Neural progenitor cell (in vitro differentiated cells): ENCODE measurements at regions not wholly inside any gene's neighbourhood (a gene's known extent, or its start where the extent isn't known, plus 50 kb on each side); places are given as distances from the start of the nearest gene placed in this dataset.

Experiments
- DNase-seq: peaks from one replicate; pipeline ENCODE4 v3.0.0-alpha.2; 2016; ENCODE audit warnings: low spot score
- H2AFZ ChIP-seq: fragments of 200-600 bp; sonication (generic); replicated peaks from 2 replicates; pipeline ENCODE4 v1.6.1; 2016; ENCODE audit warnings: antibody characterized with exemption
- H3F3A ChIP-seq: fragments of 200-600 bp; sonication (generic); 2 replicates; pipeline ENCODE4 v1.6.1; 2016; ENCODE audit warnings: antibody characterized with exemption, low read depth
- H3K27ac ChIP-seq: fragments of 200-600 bp; sonication (generic); 2 replicates; pipeline ENCODE4 v1.5.1; 2016; ENCODE audit warnings: mild to moderate bottlenecking
- H3K27me3 ChIP-seq: fragments of 200-600 bp; sonication (generic); 2 replicates; pipeline ENCODE4 v1.6.1; 2016; ENCODE audit warnings: mild to moderate bottlenecking, moderate library complexity
- H3K36me3 ChIP-seq: fragments of 200-600 bp; sonication (generic); 2 replicates; pipeline ENCODE4 v1.5.1; 2016
- H3K4me1 ChIP-seq: fragments of 200-600 bp; sonication (generic); 2 replicates; pipeline ENCODE4 v1.6.1; 2016; ENCODE audit warnings: mixed run types
- H3K4me2 ChIP-seq: fragments of 200-600 bp; sonication (generic); 2 replicates; pipeline ENCODE4 v1.6.1; 2016
- H3K4me3 ChIP-seq: fragments of 200-600 bp; sonication (generic); 2 replicates; pipeline ENCODE4 v1.5.1; 2016
- H3K79me2 ChIP-seq: fragments of 200-600 bp; sonication (generic); 2 replicates; pipeline ENCODE4 v1.6.1; 2016; ENCODE audit warnings: low read depth
- H3K9ac ChIP-seq: fragments of 200-600 bp; sonication (generic); 2 replicates; pipeline ENCODE4 v1.6.1; 2016
- H3K9me3 ChIP-seq: fragments of 200-600 bp; sonication (generic); 2 replicates; pipeline ENCODE4 v1.5.1; 2016; ENCODE audit warnings: low read depth
- H4K20me1 ChIP-seq: fragments of 200-600 bp; sonication (generic); 2 replicates; pipeline ENCODE4 v1.6.1; 2016; ENCODE audit warnings: low read depth
- H3K27ac Mint-ChIP-seq: 3 replicates; pipeline ENCODE4 v1.8.0; 2021; ENCODE audit warnings: mixed read lengths
- H3K27me3 Mint-ChIP-seq: 2 replicates; pipeline ENCODE4 v1.8.0; 2022; ENCODE audit warnings: low read depth, mild to moderate bottlenecking, inconsistent platforms, moderate library complexity, mixed read lengths; ENCODE audit not compliant: insufficient read depth
- H3K36me3 Mint-ChIP-seq: 3 replicates; pipeline ENCODE4 v1.8.0; 2021; ENCODE audit warnings: mixed read lengths
- H3K4me1 Mint-ChIP-seq: 3 replicates; pipeline ENCODE4 v1.8.0; 2021; ENCODE audit warnings: mixed read lengths
- H3K4me3 Mint-ChIP-seq: 3 replicates; pipeline ENCODE4 v1.8.0; 2021; ENCODE audit warnings: mild to moderate bottlenecking, moderate library complexity, mixed read lengths
- H3K9me3 Mint-ChIP-seq: 3 replicates; pipeline ENCODE4 v1.8.0; 2020; ENCODE audit warnings: mixed read lengths
- EZH2 ChIP-seq: fragments of 200-600 bp; sonication (generic); IDR thresholded peaks from 2 replicates; pipeline ENCODE4 v1.6.1; 2017; ENCODE audit warnings: antibody characterized with exemption, mild to moderate bottlenecking, moderate library complexity
- EZH2phosphoT487 ChIP-seq: fragments of 200-600 bp; sonication (generic); IDR thresholded peaks from 2 replicates; pipeline ENCODE4 v1.6.1; 2017; ENCODE audit warnings: antibody characterized with exemption
- TF ChIP-seq, protein P1 (sequence below): fragments of 200-600 bp; sonication (generic); IDR thresholded peaks from 2 replicates; pipeline ENCODE4 v1.5.1; 2017; ENCODE audit warnings: antibody characterized with exemption, mild to moderate bottlenecking

- no peak for DNase-seq
- peaks cover 2% of the 10 kb centered on the region for H3K27me3 Mint-ChIP-seq
- Histone ChIP-seq H3K9ac (no peak overlapping the region), H2AFZ (no peak overlapping the region), H3K4me2 (no peak overlapping the region), H3K9me3 (no peaks in the 10 kb centered on the region), H3K4me1 (peaks cover 30% of the 10 kb centered on the region), H4K20me1 (no peaks in the 10 kb centered on the region), H3K27me3 (no peaks in the 10 kb centered on the region), H3K27ac (no peak overlapping the region), H3K36me3 (no peaks in the 10 kb centered on the region), H3F3A (peaks cover 13% of the 10 kb centered on the region), H3K4me3 (no peak overlapping the region), H3K79me2 (no peaks in the 10 kb centered on the region)
- H3K9me3 Mint-ChIP-seq: no peaks in the 10 kb centered on the region
- H3K4me1 Mint-ChIP-seq: peaks cover 14% of the 10 kb centered on the region
- H3K36me3 Mint-ChIP-seq: no peaks in the 10 kb centered on the region
- H3K27ac Mint-ChIP-seq: no peak overlapping the region
- no peak overlapping the region for H3K4me3 Mint-ChIP-seq
- TF ChIP-seq EZH2 (no peak), EZH2phosphoT487 (no peak)
- TF ChIP-seq, protein P1, sequence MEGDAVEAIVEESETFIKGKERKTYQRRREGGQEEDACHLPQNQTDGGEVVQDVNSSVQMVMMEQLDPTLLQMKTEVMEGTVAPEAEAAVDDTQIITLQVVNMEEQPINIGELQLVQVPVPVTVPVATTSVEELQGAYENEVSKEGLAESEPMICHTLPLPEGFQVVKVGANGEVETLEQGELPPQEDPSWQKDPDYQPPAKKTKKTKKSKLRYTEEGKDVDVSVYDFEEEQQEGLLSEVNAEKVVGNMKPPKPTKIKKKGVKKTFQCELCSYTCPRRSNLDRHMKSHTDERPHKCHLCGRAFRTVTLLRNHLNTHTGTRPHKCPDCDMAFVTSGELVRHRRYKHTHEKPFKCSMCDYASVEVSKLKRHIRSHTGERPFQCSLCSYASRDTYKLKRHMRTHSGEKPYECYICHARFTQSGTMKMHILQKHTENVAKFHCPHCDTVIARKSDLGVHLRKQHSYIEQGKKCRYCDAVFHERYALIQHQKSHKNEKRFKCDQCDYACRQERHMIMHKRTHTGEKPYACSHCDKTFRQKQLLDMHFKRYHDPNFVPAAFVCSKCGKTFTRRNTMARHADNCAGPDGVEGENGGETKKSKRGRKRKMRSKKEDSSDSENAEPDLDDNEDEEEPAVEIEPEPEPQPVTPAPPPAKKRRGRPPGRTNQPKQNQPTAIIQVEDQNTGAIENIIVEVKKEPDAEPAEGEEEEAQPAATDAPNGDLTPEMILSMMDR: no peak
These were observed 749.7 kb downstream of the DIAPH3 start for GRCh38 chr13:59414006-59414405.

DNA sequence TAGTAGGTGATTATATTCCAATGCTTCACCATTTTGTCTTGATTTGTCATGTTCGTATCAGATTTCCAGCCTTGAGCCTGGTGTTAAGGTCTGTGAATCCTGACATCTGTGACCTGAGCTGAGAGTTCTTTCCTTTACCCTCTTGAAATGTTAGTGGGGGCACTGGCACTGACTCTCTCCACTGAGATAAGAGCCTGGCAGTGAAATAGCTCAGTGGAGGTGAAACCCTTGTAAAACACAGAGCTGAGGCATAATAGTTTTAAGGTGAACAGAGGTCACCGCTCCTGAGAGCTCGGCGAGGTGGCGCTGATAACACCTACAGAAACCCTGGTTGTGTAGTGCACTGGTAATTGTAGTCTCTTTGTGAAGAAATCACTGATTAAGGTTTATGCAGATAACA lies 748.2 kb downstream of the DIAPH3 start:
- Mint-ChIP-seq H3K4me3 (no peak overlapping the region), H3K27me3 (peaks cover 2% of the 10 kb centered on the region), H3K4me1 (peaks cover 8% of the 10 kb centered on the region), H3K9me3 (peaks cover 5% of the 10 kb centered on the region), H3K36me3 (no peaks in the 10 kb centered on the region), H3K27ac (peak overlapping the region; percentile 9)
- Histone ChIP-seq H3F3A (no peaks in the 10 kb centered on the region), H3K4me1 (peaks cover 18% of the 10 kb centered on the region), H4K20me1 (no peaks in the 10 kb centered on the region), H2AFZ (no peak overlapping the region), H3K79me2 (no peaks in the 10 kb centered on the region), H3K27ac (no peak overlapping the region), H3K4me3 (no peak overlapping the region), H3K9ac (no peak overlapping the region), H3K36me3 (no peaks in the 10 kb centered on the region), H3K27me3 (no peaks in the 10 kb centered on the region), H3K9me3 (no peaks in the 10 kb centered on the region), H3K4me2 (no peak overlapping the region)
- DNase-seq: no peak
- TF ChIP-seq EZH2phosphoT487 (no peak), EZH2 (no peak)
- TF ChIP-seq, protein P1: no peak

GRCh38 chr13:59416561-59416960 lies 747.2 kb downstream of the DIAPH3 start:
- Histone ChIP-seq H3K36me3 (no peaks in the 10 kb centered on the region), H3K4me1 (peaks cover 18% of the 10 kb centered on the region), H3K79me2 (no peaks in the 10 kb centered on the region), H3K4me2 (no peak overlapping the region), H3K27ac (no peak overlapping the region), H3K4me3 (no peak overlapping the region), H2AFZ (peak overlapping the region; percentile 89), H3F3A (no peaks in the 10 kb centered on the region), H3K9ac (no peak overlapping the region), H3K27me3 (no peaks in the 10 kb centered on the region), H4K20me1 (no peaks in the 10 kb centered on the region), H3K9me3 (no peaks in the 10 kb centered on the region)
- Mint-ChIP-seq H3K4me3 (no peak overlapping the region), H3K36me3 (no peaks in the 10 kb centered on the region), H3K27ac (no peak overlapping the region), H3K4me1 (peaks cover 8% of the 10 kb centered on the region), H3K27me3 (no peaks in the 10 kb centered on the region), H3K9me3 (peaks cover 5% of the 10 kb centered on the region)
- TF ChIP-seq EZH2phosphoT487 (no peak), EZH2 (no peak)
- TF ChIP-seq, protein P1: no peak
- DNase-seq: peak; percentile 10
